Neural progenitor cell (in vitro differentiated cells): ENCODE measurements at regions not wholly inside any gene's neighbourhood (a gene's known extent, or its start where the extent isn't known, plus 50 kb on each side); places are given as distances from the start of the nearest gene placed in this dataset.

ENCODE experiments used
- DNase-seq: peaks from one replicate; pipeline ENCODE4 v3.0.0-alpha.2; 2016; ENCODE audit warnings: low spot score
- H2AFZ ChIP-seq: fragments of 200-600 bp; sonication (generic); replicated peaks from 2 replicates; pipeline ENCODE4 v1.6.1; 2016; ENCODE audit warnings: antibody characterized with exemption
- H3F3A ChIP-seq: fragments of 200-600 bp; sonication (generic); 2 replicates; pipeline ENCODE4 v1.6.1; 2016; ENCODE audit warnings: antibody characterized with exemption, low read depth
- H3K27ac ChIP-seq: fragments of 200-600 bp; sonication (generic); 2 replicates; pipeline ENCODE4 v1.5.1; 2016; ENCODE audit warnings: mild to moderate bottlenecking
- H3K27me3 ChIP-seq: fragments of 200-600 bp; sonication (generic); 2 replicates; pipeline ENCODE4 v1.6.1; 2016; ENCODE audit warnings: mild to moderate bottlenecking, moderate library complexity
- H3K36me3 ChIP-seq: fragments of 200-600 bp; sonication (generic); 2 replicates; pipeline ENCODE4 v1.5.1; 2016
- H3K4me1 ChIP-seq: fragments of 200-600 bp; sonication (generic); 2 replicates; pipeline ENCODE4 v1.6.1; 2016; ENCODE audit warnings: mixed run types
- H3K4me2 ChIP-seq: fragments of 200-600 bp; sonication (generic); 2 replicates; pipeline ENCODE4 v1.6.1; 2016
- H3K4me3 ChIP-seq: fragments of 200-600 bp; sonication (generic); 2 replicates; pipeline ENCODE4 v1.5.1; 2016
- H3K79me2 ChIP-seq: fragments of 200-600 bp; sonication (generic); 2 replicates; pipeline ENCODE4 v1.6.1; 2016; ENCODE audit warnings: low read depth
- H3K9ac ChIP-seq: fragments of 200-600 bp; sonication (generic); 2 replicates; pipeline ENCODE4 v1.6.1; 2016
- H3K9me3 ChIP-seq: fragments of 200-600 bp; sonication (generic); 2 replicates; pipeline ENCODE4 v1.5.1; 2016; ENCODE audit warnings: low read depth
- H4K20me1 ChIP-seq: fragments of 200-600 bp; sonication (generic); 2 replicates; pipeline ENCODE4 v1.6.1; 2016; ENCODE audit warnings: low read depth
- H3K27ac Mint-ChIP-seq: 3 replicates; pipeline ENCODE4 v1.8.0; 2021; ENCODE audit warnings: mixed read lengths
- H3K27me3 Mint-ChIP-seq: 2 replicates; pipeline ENCODE4 v1.8.0; 2022; ENCODE audit warnings: low read depth, mild to moderate bottlenecking, inconsistent platforms, moderate library complexity, mixed read lengths; ENCODE audit not compliant: insufficient read depth
- H3K36me3 Mint-ChIP-seq: 3 replicates; pipeline ENCODE4 v1.8.0; 2021; ENCODE audit warnings: mixed read lengths
- H3K4me1 Mint-ChIP-seq: 3 replicates; pipeline ENCODE4 v1.8.0; 2021; ENCODE audit warnings: mixed read lengths
- H3K4me3 Mint-ChIP-seq: 3 replicates; pipeline ENCODE4 v1.8.0; 2021; ENCODE audit warnings: mild to moderate bottlenecking, moderate library complexity, mixed read lengths
- H3K9me3 Mint-ChIP-seq: 3 replicates; pipeline ENCODE4 v1.8.0; 2020; ENCODE audit warnings: mixed read lengths
- CTCF ChIP-seq: fragments of 200-600 bp; sonication (generic); IDR thresholded peaks from 2 replicates; pipeline ENCODE4 v1.5.1; 2017; ENCODE audit warnings: antibody characterized with exemption, mild to moderate bottlenecking
- EZH2 ChIP-seq: fragments of 200-600 bp; sonication (generic); IDR thresholded peaks from 2 replicates; pipeline ENCODE4 v1.6.1; 2017; ENCODE audit warnings: antibody characterized with exemption, mild to moderate bottlenecking, moderate library complexity
- EZH2phosphoT487 ChIP-seq: fragments of 200-600 bp; sonication (generic); IDR thresholded peaks from 2 replicates; pipeline ENCODE4 v1.6.1; 2017; ENCODE audit warnings: antibody characterized with exemption

- Histone ChIP-seq H3K4me3 (no peak overlapping the region), H3K4me1 (peaks cover 29% of the 10 kb centered on the region), H3F3A (no peaks in the 10 kb centered on the region), H3K36me3 (no peaks in the 10 kb centered on the region), H3K9ac (no peak overlapping the region), H4K20me1 (no peaks in the 10 kb centered on the region), H2AFZ (no peak overlapping the region), H3K9me3 (no peaks in the 10 kb centered on the region), H3K27me3 (no peaks in the 10 kb centered on the region), H3K79me2 (peaks cover 17% of the 10 kb centered on the region), H3K4me2 (peak overlapping the region; percentile 29), H3K27ac (no peak overlapping the region)
- no peaks in the 10 kb centered on the region for H3K27me3 Mint-ChIP-seq
- DNase-seq, result no peak
- H3K9me3 Mint-ChIP-seq, result peaks cover 3% of the 10 kb centered on the region
- H3K4me1 Mint-ChIP-seq, result peaks cover 12% of the 10 kb centered on the region
- TF ChIP-seq EZH2phosphoT487 (no peak), EZH2 (no peak), CTCF (no peak)
- H3K36me3 Mint-ChIP-seq, result peaks cover 3% of the 10 kb centered on the region
- H3K27ac Mint-ChIP-seq, result no peak overlapping the region
- no peak overlapping the region for H3K4me3 Mint-ChIP-seq
Measured at GRCh38 chr13:50188696-50189095, 173.5 kb downstream of the KCNRG start.

GRCh38 chr13:50189450-50189849 lies 174.2 kb downstream of the KCNRG start:
- no peaks in the 10 kb centered on the region for H3K27me3 ChIP-seq
- DNase-seq, result no peak
- no peak overlapping the region for H3K4me2 ChIP-seq
- no peak overlapping the region for H3K27ac Mint-ChIP-seq
- no peak overlapping the region for H2AFZ ChIP-seq
- peaks cover 3% of the 10 kb centered on the region for H3K9me3 Mint-ChIP-seq
- no peak overlapping the region for H3K4me3 ChIP-seq
- H3K27me3 Mint-ChIP-seq, result no peaks in the 10 kb centered on the region
- no peaks in the 10 kb centered on the region for H3K36me3 ChIP-seq
- peaks cover 12% of the 10 kb centered on the region for H3K4me1 Mint-ChIP-seq
- H3K4me1 ChIP-seq, result peaks cover 29% of the 10 kb centered on the region
- no peaks in the 10 kb centered on the region for H4K20me1 ChIP-seq
- no peaks in the 10 kb centered on the region for H3K9me3 ChIP-seq
- no peaks in the 10 kb centered on the region for H3F3A ChIP-seq
- no peak overlapping the region for H3K27ac ChIP-seq
- no peak overlapping the region for H3K9ac ChIP-seq
- peaks cover 3% of the 10 kb centered on the region for H3K36me3 Mint-ChIP-seq
- peaks cover 17% of the 10 kb centered on the region for H3K79me2 ChIP-seq
- peak; percentile 28 for TF ChIP-seq CTCF
- no peak for TF ChIP-seq EZH2phosphoT487
- no peak for TF ChIP-seq EZH2
- H3K4me3 Mint-ChIP-seq, result no peak overlapping the region

GRCh38 chr13:50191004-50191403 lies 175.8 kb downstream of the KCNRG start:
- H3K36me3 ChIP-seq, result no peaks in the 10 kb centered on the region
- no peak overlapping the region for H3K4me2 ChIP-seq

More at GRCh38 chr13:50191004-50191403, 175.8 kb downstream of the KCNRG start:
- Mint-ChIP-seq H3K27me3 (no peaks in the 10 kb centered on the region), H3K36me3 (peaks cover 3% of the 10 kb centered on the region), H3K4me1 (peaks cover 12% of the 10 kb centered on the region), H3K9me3 (peaks cover 3% of the 10 kb centered on the region), H3K4me3 (no peak overlapping the region), H3K27ac (no peak overlapping the region)
- Histone ChIP-seq H3K79me2 (peaks cover 17% of the 10 kb centered on the region), H3K27me3 (no peaks in the 10 kb centered on the region), H3F3A (no peaks in the 10 kb centered on the region), H3K27ac (no peak overlapping the region), H3K4me3 (no peak overlapping the region), H3K9ac (no peak overlapping the region), H4K20me1 (no peaks in the 10 kb centered on the region), H3K4me1 (peaks cover 29% of the 10 kb centered on the region), H3K9me3 (no peaks in the 10 kb centered on the region), H2AFZ (no peak overlapping the region)
- DNase-seq, result no peak
- TF ChIP-seq CTCF, result no peak
- TF ChIP-seq EZH2phosphoT487, result no peak
- TF ChIP-seq EZH2, result no peak
